Keratinocyte (primary cell): ENCODE measurements at regions not wholly inside any gene's neighbourhood (a gene's known extent, or its start where the extent isn't known, plus 50 kb on each side); places are given as distances from the start of the nearest gene placed in this dataset.
"Not testable (repeated sequence)": the region's sequence is repeated elsewhere in the genome, so short reads cannot be mapped to it uniquely, and the experiment has no call there.

Experiments
- DNase-seq: peaks from one replicate; pipeline ENCODE4 v3.0.0-alpha.2; 2011; ENCODE audit warnings: low read depth, missing footprints, low spot score
- FAIRE-seq: peaks from 2 replicates; lab custom pipeline; 2011; peaks lifted over from hg19 to GRCh38; lab: Jason Lieb, UNC
- H2AFZ ChIP-seq: 2 replicates; pipeline ENCODE4 v1.6.0; 2012; ENCODE audit warnings: low read length, control low read depth, inconsistent platforms; ENCODE audit not compliant: control insufficient read depth
- H3K27ac ChIP-seq: 2 replicates; pipeline ENCODE4 v1.5.1; 2011; ENCODE audit warnings: low read length; ENCODE audit not compliant: control insufficient read depth, insufficient read depth
- H3K27me3 ChIP-seq: 3 replicates; pipeline ENCODE4 v1.6.0; 2011; ENCODE audit warnings: low read length; ENCODE audit not compliant: control insufficient read depth, insufficient read depth; ENCODE audit errors: extremely low read depth
- H3K36me3 ChIP-seq, 2 experiments: 2 replicates in 1 of 2; 3 replicates in 1 of 2; pipeline ENCODE4 v1.5.1; 2011; ENCODE audit warnings: low read length in 2 of 2, mild to moderate bottlenecking in 1 of 2; ENCODE audit not compliant: control insufficient read depth in 2 of 2, insufficient read depth in 2 of 2; ENCODE audit errors: extremely low read depth in 1 of 2
- H3K4me1 ChIP-seq: 3 replicates; pipeline ENCODE4 v1.5.1; 2011; ENCODE audit warnings: low read length; ENCODE audit not compliant: control insufficient read depth, insufficient read depth; ENCODE audit errors: extremely low read depth
- H3K4me2 ChIP-seq: 3 replicates; pipeline ENCODE4 v1.6.0; 2011; ENCODE audit warnings: low read depth, low read length; ENCODE audit not compliant: control insufficient read depth, insufficient read depth; ENCODE audit errors: extremely low read depth
- H3K4me3 ChIP-seq, 3 experiments: fragments of 200-600 bp in 1 of 3; sonication (generic) in 1 of 3; 2 replicates in 2 of 3; 3 replicates in 1 of 3; pipeline ENCODE4 v1.5.1; 2011 to 2016; ENCODE audit warnings: low read length in 3 of 3, mild to moderate bottlenecking in 3 of 3, control low read depth in 2 of 3, inconsistent platforms in 1 of 3, low read depth in 1 of 3, mixed read lengths in 1 of 3, mixed run types in 1 of 3, moderate library complexity in 1 of 3; ENCODE audit not compliant: control insufficient read depth in 2 of 3, insufficient read depth in 2 of 3; ENCODE audit errors: extremely low read depth in 1 of 3
- H3K79me2 ChIP-seq: 2 replicates; pipeline ENCODE4 v1.6.0; 2012; ENCODE audit warnings: low read length; ENCODE audit not compliant: control insufficient read depth, insufficient read depth
- H3K9ac ChIP-seq: 3 replicates; pipeline ENCODE4 v1.6.0; 2011; ENCODE audit warnings: low read length; ENCODE audit not compliant: control insufficient read depth, insufficient read depth; ENCODE audit errors: extremely low read depth
- H3K9me1 ChIP-seq: 3 replicates; pipeline ENCODE4 v1.6.0; 2011; ENCODE audit warnings: low read length; ENCODE audit not compliant: control insufficient read depth, insufficient read depth; ENCODE audit errors: extremely low read depth
- H3K9me3 ChIP-seq: 2 replicates; pipeline ENCODE4 v1.5.1; 2012; ENCODE audit warnings: low read depth, low read length; ENCODE audit not compliant: control insufficient read depth
- H4K20me1 ChIP-seq: 3 replicates; pipeline ENCODE4 v1.6.0; 2011; ENCODE audit warnings: low read length; ENCODE audit not compliant: control insufficient read depth, insufficient read depth; ENCODE audit errors: extremely low read depth
- CTCF ChIP-seq, 3 experiments: IDR thresholded peaks in 1 of 3; conservative IDR thresholded peaks in 1 of 3; optimal IDR thresholded peaks in 1 of 3; 2 replicates in 2 of 3; 3 replicates in 1 of 3; pipeline versions ENCODE3 to v1.5.1; 2011; ENCODE audit warnings: low read length in 3 of 3, mild to moderate bottlenecking in 3 of 3, moderate library complexity in 2 of 3, control low read depth in 1 of 3, inconsistent platforms in 1 of 3; ENCODE audit not compliant: insufficient read depth in 2 of 3; ENCODE audit errors: extremely low read depth in 1 of 3
- EZH2 ChIP-seq: IDR thresholded peaks from one replicate; pipeline ENCODE4 v1.6.1; 2012; ENCODE audit warnings: inconsistent platforms, mild to moderate bottlenecking, low read length, moderate library complexity
- dilution Hi-C: fragments of 300-500 bp; cut with MboI; formaldehyde crosslinking; loops from one replicate; pipeline ENCODE4 v1.7.0; 2020; ENCODE audit warnings: low sequenced_read_pairs; ENCODE audit not compliant: extremely low pct_ligation_motif_present

GRCh38 chr10:7040681-7041080 lies 370.2 kb downstream of the SFMBT2 start:
- H3K4me1 ChIP-seq: no peaks in the 10 kb centered on the region
- no peaks in the 10 kb centered on the region for H3K36me3 ChIP-seq
- no peaks in the 10 kb centered on the region for H3K79me2 ChIP-seq
- H3K9me3 ChIP-seq: no peaks in the 10 kb centered on the region
- no peak overlapping the region for H3K27ac ChIP-seq
- H3K9me1 ChIP-seq: no peaks in the 10 kb centered on the region
- FAIRE-seq: no peak
- no peaks in the 10 kb centered on the region for H4K20me1 ChIP-seq
- H3K9ac ChIP-seq: no peak overlapping the region
- H3K4me3 ChIP-seq: no peak overlapping the region
- H3K4me2 ChIP-seq: no peak overlapping the region
- no peak for DNase-seq
- peaks cover 5% of the 10 kb centered on the region for H3K27me3 ChIP-seq
- no peak overlapping the region for H2AFZ ChIP-seq
- TF ChIP-seq EZH2 (no peak), CTCF (optimal IDR thresholded peaks at IDR 0.05 in 1 of 3, IDR thresholded peaks at IDR 0.05 in 1 of 3, conservative IDR thresholded peaks at IDR 0.05 in 1 of 3; ENCODE audit: extremely low read depth in 1 of 3, insufficient read depth in 2 of 3, low read length in 3 of 3) (no peak)
- dilution Hi-C loops: no loop called here

- dilution Hi-C loops: no loop called here
- no peak for FAIRE-seq
- TF ChIP-seq EZH2: no peak
These were observed 371.0 kb downstream of the SFMBT2 start for GRCh38 chr10:7039859-7040258.

GRCh38 chr10:7038416-7038815 lies 372.4 kb downstream of the SFMBT2 start:
- dilution Hi-C loops: no loop called here
- Histone ChIP-seq H3K4me1 (no peaks in the 10 kb centered on the region), H3K4me3 (no peak overlapping the region), H2AFZ (no peak overlapping the region), H3K4me2 (no peak overlapping the region), H3K27ac (no peak overlapping the region), H3K36me3 (no peaks in the 10 kb centered on the region), H3K9me3 (no peaks in the 10 kb centered on the region), H3K9ac (no peak overlapping the region), H3K79me2 (no peaks in the 10 kb centered on the region), H3K9me1 (no peaks in the 10 kb centered on the region), H4K20me1 (no peaks in the 10 kb centered on the region), H3K27me3 (peaks cover 5% of the 10 kb centered on the region)
- DNase-seq (no peak), FAIRE-seq (no peak)
- TF ChIP-seq CTCF (optimal IDR thresholded peaks at IDR 0.05 in 1 of 3, IDR thresholded peaks at IDR 0.05 in 1 of 3, conservative IDR thresholded peaks at IDR 0.05 in 1 of 3; ENCODE audit: extremely low read depth in 1 of 3, insufficient read depth in 2 of 3, low read length in 3 of 3) (no peak), EZH2 (no peak)

More at GRCh38 chr10:7039859-7040258, 371.0 kb downstream of the SFMBT2 start:
- no peaks in the 10 kb centered on the region for H4K20me1 ChIP-seq
- H3K79me2 ChIP-seq: no peaks in the 10 kb centered on the region
- no peaks in the 10 kb centered on the region for H3K4me1 ChIP-seq
- no peaks in the 10 kb centered on the region for H3K9me3 ChIP-seq
- no peak overlapping the region for H3K9ac ChIP-seq
- no peaks in the 10 kb centered on the region for H3K9me1 ChIP-seq
- no peak overlapping the region for H3K4me3 ChIP-seq
- no peak overlapping the region for H3K27ac ChIP-seq
- H2AFZ ChIP-seq: no peak overlapping the region
- no peak overlapping the region for H3K4me2 ChIP-seq
- H3K36me3 ChIP-seq: no peaks in the 10 kb centered on the region
- H3K27me3 ChIP-seq: peaks cover 5% of the 10 kb centered on the region
- no peak for DNase-seq

GRCh38 chr10:7037434-7037833 lies 373.4 kb downstream of the SFMBT2 start:
- H3K27ac ChIP-seq, DNase-seq, dilution Hi-C loops, H3K27me3 ChIP-seq, H3K9me3 ChIP-seq, H3K4me1 ChIP-seq, FAIRE-seq, H3K9ac ChIP-seq, H3K4me2 ChIP-seq, H3K9me1 ChIP-seq, H3K4me3 ChIP-seq, H3K36me3 ChIP-seq, H4K20me1 ChIP-seq, H3K79me2 ChIP-seq, H2AFZ ChIP-seq: not testable (repeated sequence)
